ENCODE measurements at regions not wholly inside any gene's neighbourhood (a gene's known extent, or its start where the extent isn't known, plus 50 kb on each side); places are given as distances from the start of the nearest gene placed in this dataset.

DNA sequence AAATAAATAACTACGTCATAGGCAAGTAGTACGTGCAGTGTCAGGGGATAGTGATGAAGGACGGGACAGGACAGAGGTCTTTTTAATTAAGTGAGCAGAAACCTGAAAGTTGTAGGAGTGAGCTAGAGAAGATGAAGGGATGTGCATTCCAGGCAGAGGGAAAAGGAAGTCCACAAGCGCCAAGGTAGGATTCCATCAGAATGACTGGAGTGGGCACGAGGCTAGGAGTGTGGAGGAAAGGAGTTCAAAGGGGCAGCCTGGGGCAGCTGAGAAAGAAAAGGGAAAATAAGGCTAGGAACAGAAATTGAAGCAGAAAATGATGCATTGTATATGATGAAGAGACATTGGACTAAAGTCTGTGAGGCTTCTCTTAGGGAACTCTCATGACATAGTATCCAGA, 192.2 kb upstream of the TLL1 start:
- no peaks in the 10 kb centered on the region for H4K20me1 ChIP-seq (ENCODE audit: control insufficient read depth, insufficient read depth, low read depth, low read length)
- H3K9me2 ChIP-seq (replicated peaks; ENCODE audit: control insufficient read depth, low read length), result no peaks in the 10 kb centered on the region
- H3K4me1 ChIP-seq (ENCODE audit: control insufficient read depth, low read length), result no peaks in the 10 kb centered on the region
- H3K4me2 ChIP-seq (ENCODE audit: low read length), result no peak overlapping the region
- no peak overlapping the region for H3K27ac ChIP-seq (ENCODE audit: low read depth, low read length)
- H3F3A ChIP-seq (ENCODE audit: control insufficient read depth, insufficient read depth), result no peaks in the 10 kb centered on the region
- H3K79me2 ChIP-seq (ENCODE audit: control insufficient read depth, low read length), result no peaks in the 10 kb centered on the region
- H3K9me3 ChIP-seq (ENCODE audit: control insufficient read depth, insufficient read depth, low read length), result no peaks in the 10 kb centered on the region
- H3K4me3 ChIP-seq (ENCODE audit: low read length), result no peak overlapping the region
- H3K27me3 ChIP-seq (ENCODE audit: control insufficient read depth, low read length), result no peaks in the 10 kb centered on the region
- TF ChIP-seq EZH2phosphoT487 (IDR thresholded peaks at IDR 0.05; ENCODE audit: borderline replicate concordance, low read length), result no peak
- TF ChIP-seq, protein P1, sequence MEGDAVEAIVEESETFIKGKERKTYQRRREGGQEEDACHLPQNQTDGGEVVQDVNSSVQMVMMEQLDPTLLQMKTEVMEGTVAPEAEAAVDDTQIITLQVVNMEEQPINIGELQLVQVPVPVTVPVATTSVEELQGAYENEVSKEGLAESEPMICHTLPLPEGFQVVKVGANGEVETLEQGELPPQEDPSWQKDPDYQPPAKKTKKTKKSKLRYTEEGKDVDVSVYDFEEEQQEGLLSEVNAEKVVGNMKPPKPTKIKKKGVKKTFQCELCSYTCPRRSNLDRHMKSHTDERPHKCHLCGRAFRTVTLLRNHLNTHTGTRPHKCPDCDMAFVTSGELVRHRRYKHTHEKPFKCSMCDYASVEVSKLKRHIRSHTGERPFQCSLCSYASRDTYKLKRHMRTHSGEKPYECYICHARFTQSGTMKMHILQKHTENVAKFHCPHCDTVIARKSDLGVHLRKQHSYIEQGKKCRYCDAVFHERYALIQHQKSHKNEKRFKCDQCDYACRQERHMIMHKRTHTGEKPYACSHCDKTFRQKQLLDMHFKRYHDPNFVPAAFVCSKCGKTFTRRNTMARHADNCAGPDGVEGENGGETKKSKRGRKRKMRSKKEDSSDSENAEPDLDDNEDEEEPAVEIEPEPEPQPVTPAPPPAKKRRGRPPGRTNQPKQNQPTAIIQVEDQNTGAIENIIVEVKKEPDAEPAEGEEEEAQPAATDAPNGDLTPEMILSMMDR (IDR thresholded peaks at IDR 0.05; ENCODE audit: low read depth, low read length, poor library complexity, severe bottlenecking), result no peak
- no peaks in the 10 kb centered on the region for H3K36me3 ChIP-seq (ENCODE audit: control insufficient read depth, low read length)

DNA sequence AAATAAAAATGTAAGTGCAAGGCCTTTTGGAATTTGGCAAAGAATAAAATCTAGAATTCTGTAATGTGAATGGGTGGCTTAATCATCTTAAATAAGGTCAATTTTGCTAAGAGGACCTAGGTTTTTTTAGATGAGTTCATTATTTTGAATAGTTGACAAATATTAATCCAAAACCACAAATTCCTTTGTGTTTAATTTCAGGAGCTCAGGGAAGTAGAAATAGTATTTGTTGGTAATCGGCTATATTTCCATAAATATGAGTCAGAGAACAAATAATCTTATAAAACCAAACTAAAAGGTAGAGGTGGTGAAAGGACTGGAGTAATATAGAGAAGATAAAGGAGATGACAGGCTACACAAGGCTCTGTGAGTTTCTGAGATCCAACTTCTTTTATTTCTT, 190.4 kb upstream of the TLL1 start:
- Histone ChIP-seq H3K27me3 (ENCODE audit: control insufficient read depth, low read length) (no peaks in the 10 kb centered on the region), H3K36me3 (ENCODE audit: control insufficient read depth, low read length) (no peaks in the 10 kb centered on the region), H3K79me2 (ENCODE audit: control insufficient read depth, low read length) (no peaks in the 10 kb centered on the region), H3K27ac (ENCODE audit: low read depth, low read length) (no peak overlapping the region), H3K4me1 (ENCODE audit: control insufficient read depth, low read length) (no peaks in the 10 kb centered on the region), H3K4me3 (ENCODE audit: low read length) (no peak overlapping the region), H3K4me2 (ENCODE audit: low read length) (no peak overlapping the region), H3K9me2 (replicated peaks; ENCODE audit: control insufficient read depth, low read length) (no peaks in the 10 kb centered on the region), H3F3A (ENCODE audit: control insufficient read depth, insufficient read depth) (no peaks in the 10 kb centered on the region), H4K20me1 (ENCODE audit: control insufficient read depth, insufficient read depth, low read depth, low read length) (no peaks in the 10 kb centered on the region), H3K9me3 (ENCODE audit: control insufficient read depth, insufficient read depth, low read length) (no peaks in the 10 kb centered on the region)
- no peak for TF ChIP-seq EZH2phosphoT487 (IDR thresholded peaks at IDR 0.05; ENCODE audit: borderline replicate concordance, low read length)
- TF ChIP-seq, protein P1 (IDR thresholded peaks at IDR 0.05; ENCODE audit: low read depth, low read length, poor library complexity, severe bottlenecking), result no peak

DNA sequence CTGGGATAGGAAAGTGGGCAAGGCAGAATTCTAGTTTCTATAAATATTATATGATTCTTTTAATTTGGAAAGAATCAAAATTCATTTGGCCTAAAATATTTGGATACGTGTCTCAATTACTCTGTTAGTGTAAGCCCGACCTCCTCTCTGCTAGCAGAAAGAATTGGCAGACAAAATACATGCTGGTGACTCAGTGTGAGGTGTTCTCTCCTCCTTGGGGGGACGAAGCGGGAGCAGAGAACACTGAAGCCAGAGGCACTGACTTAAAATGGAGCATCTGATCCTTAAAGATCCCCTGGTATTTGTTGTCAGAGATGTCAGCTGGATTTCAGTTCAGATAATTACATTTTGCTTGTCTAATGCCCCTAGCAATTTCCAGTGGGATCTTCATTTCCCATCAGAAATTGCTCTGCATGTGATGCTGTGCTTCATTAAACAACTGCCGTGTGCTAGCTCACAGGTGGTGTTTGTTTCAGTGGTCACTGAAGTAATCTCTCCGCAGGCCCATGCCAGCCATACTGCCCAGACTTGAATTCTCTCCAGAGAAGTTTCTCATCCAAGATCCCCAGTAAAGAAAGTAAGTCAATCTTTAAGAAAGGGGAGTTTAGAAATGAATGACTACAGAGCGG, 188.7 kb upstream of the TLL1 start:
- no peaks in the 10 kb centered on the region for H3K9me2 ChIP-seq (replicated peaks; ENCODE audit: control insufficient read depth, low read length)
- TF ChIP-seq, protein P1 (IDR thresholded peaks at IDR 0.05; ENCODE audit: low read depth, low read length, poor library complexity, severe bottlenecking), result no peak
- TF ChIP-seq EZH2phosphoT487 (IDR thresholded peaks at IDR 0.05; ENCODE audit: borderline replicate concordance, low read length), result no peak
- H4K20me1 ChIP-seq (ENCODE audit: control insufficient read depth, insufficient read depth, low read depth, low read length), result no peaks in the 10 kb centered on the region
- H3K4me1 ChIP-seq (ENCODE audit: control insufficient read depth, low read length), result no peaks in the 10 kb centered on the region
- no peaks in the 10 kb centered on the region for H3F3A ChIP-seq (ENCODE audit: control insufficient read depth, insufficient read depth)
- H3K4me2 ChIP-seq (ENCODE audit: low read length), result no peak overlapping the region
- no peak overlapping the region for H3K27ac ChIP-seq (ENCODE audit: low read depth, low read length)
- H3K27me3 ChIP-seq (ENCODE audit: control insufficient read depth, low read length), result no peaks in the 10 kb centered on the region
- H3K36me3 ChIP-seq (ENCODE audit: control insufficient read depth, low read length), result no peaks in the 10 kb centered on the region
- H3K79me2 ChIP-seq (ENCODE audit: control insufficient read depth, low read length), result no peaks in the 10 kb centered on the region
- no peaks in the 10 kb centered on the region for H3K9me3 ChIP-seq (ENCODE audit: control insufficient read depth, insufficient read depth, low read length)
- no peak overlapping the region for H3K4me3 ChIP-seq (ENCODE audit: low read length)

Measured in DOHH2 (cell line).